HepG2 (cell line): ENCODE measurements at regions not wholly inside any gene's neighbourhood (a gene's known extent, or its start where the extent isn't known, plus 50 kb on each side); places are given as distances from the start of the nearest gene placed in this dataset.

Experiments
- ATAC-seq: fragments of 200-7000 bp; cut with Tn5 transposase; 3 replicates; pipeline ENCODE4 v1.9.1; 2020; ENCODE audit warnings: mild to moderate bottlenecking, moderate library complexity
- BruUV-seq: library from RNA; stranded (reverse); fragments of 400-500 nt; replicated peaks from 2 replicates; lab custom pipeline; 2021; lab: Mats Ljungman, UMichigan
- CTCF ChIA-PET: fragments of 300-600 bp; formaldehyde crosslinking; extraction: SDS; loops from one replicate; lab custom pipeline; 2021; ENCODE audit warnings: low total read pairs, inconsistent platforms, low intra/inter-chr PET ratio; lab: Yijun Ruan, JAX
- POLR2A ChIA-PET: fragments of 350-600 bp; sonication (Branson Sonifier 250); formaldehyde crosslinking; loops from one replicate; lab custom pipeline; 2020; ENCODE audit warnings: antibody characterized with exemption, inconsistent platforms; lab: Yijun Ruan, JAX
- DNase-seq: peaks from one replicate; pipeline ENCODE4 v3.0.0-alpha.2; 2015; ENCODE audit warnings: low spot score
- FAIRE-seq: peaks from 3 replicates; lab custom pipeline; 2011; peaks lifted over from hg19 to GRCh38; lab: Jason Lieb, UNC
- H2AFZ ChIP-seq: one replicate; pipeline ENCODE4 v1.6.1; 2011; ENCODE audit warnings: low read length, inconsistent platforms
- H3K27ac ChIP-seq: fragments of 300-600 bp; 3 replicates; pipeline ENCODE4 v1.8.0; 2011; ENCODE audit warnings: mixed run types, mild to moderate bottlenecking, mixed read lengths, low read length, inconsistent platforms; ENCODE audit not compliant: insufficient read depth; ENCODE audit errors: extremely low read length
- H3K27me3 ChIP-seq, 2 experiments: fragments of 200-600 bp in 1 of 2; 2 replicates in 1 of 2; 3 replicates in 1 of 2; pipeline versions ENCODE4 v1.6.0 to v1.8.0; 2011; ENCODE audit warnings: low read length in 2 of 2, mild to moderate bottlenecking in 2 of 2, moderate library complexity in 2 of 2, inconsistent platforms in 1 of 2; ENCODE audit not compliant: insufficient read depth in 2 of 2, control insufficient read depth in 1 of 2
- H3K36me3 ChIP-seq, 2 experiments: fragments of 200-600 bp in 1 of 2; replicated peaks in 1 of 2; 2 replicates in 1 of 2; 3 replicates in 1 of 2; pipeline versions ENCODE4 v1.5.1 to v1.8.0; 2011; ENCODE audit warnings: low read length in 2 of 2, inconsistent platforms in 1 of 2; ENCODE audit not compliant: insufficient read depth in 2 of 2, control insufficient read depth in 1 of 2
- H3K4me1 ChIP-seq: 2 replicates; pipeline ENCODE4 v1.5.1; 2012; ENCODE audit warnings: low read length, inconsistent platforms; ENCODE audit not compliant: insufficient read depth
- H3K4me2 ChIP-seq: 2 replicates; pipeline ENCODE4 v1.6.0; 2011; ENCODE audit warnings: low read depth, low read length, inconsistent platforms
- H3K4me3 ChIP-seq, 3 experiments: fragments of 200-600 bp in 1 of 3; sonication (generic), shearing (Covaris generic) in 1 of 3; replicated peaks in 1 of 3; 2 replicates each; pipeline ENCODE4 v1.5.1; 2011 to 2016; ENCODE audit warnings: low read length in 3 of 3, inconsistent platforms in 2 of 3, low read depth in 2 of 3, mild to moderate bottlenecking in 2 of 3, control low read depth in 1 of 3, mixed read lengths in 1 of 3; ENCODE audit not compliant: insufficient read depth in 1 of 3
- H3K79me2 ChIP-seq: one replicate; pipeline ENCODE4 v1.6.1; 2011; ENCODE audit warnings: low read length, inconsistent platforms; ENCODE audit not compliant: insufficient read depth
- H3K9ac ChIP-seq: 2 replicates; pipeline ENCODE4 v1.6.0; 2011; ENCODE audit warnings: mild to moderate bottlenecking, low read depth, low read length, inconsistent platforms; ENCODE audit not compliant: insufficient read depth
- H3K9me3 ChIP-seq: 2 replicates; pipeline ENCODE4 v1.5.1; 2012; ENCODE audit warnings: mild to moderate bottlenecking, low read length
- H4K20me1 ChIP-seq: 2 replicates; pipeline ENCODE4 v1.6.0; 2011; ENCODE audit warnings: inconsistent platforms, mild to moderate bottlenecking, low read length, moderate library complexity; ENCODE audit not compliant: insufficient read depth
- AHDC1 ChIP-seq: sonication (generic); formaldehyde crosslinking; IDR thresholded peaks from 2 replicates; pipeline ENCODE4 v1.5.1; 2020; ENCODE audit warnings: mild to moderate bottlenecking, missing genetic modification reagents, borderline replicate concordance
- CBX1 ChIP-seq: IDR thresholded peaks from one replicate; pipeline ENCODE4 v1.6.1; 2016; ENCODE audit warnings: antibody characterized with exemption, low read depth
- HOXA7 ChIP-seq: sonication (generic); formaldehyde crosslinking; IDR thresholded peaks from 2 replicates; pipeline ENCODE4 v1.8.1; 2022; ENCODE audit warnings: mild to moderate bottlenecking, missing genetic modification reagents, moderate library complexity
- IKZF4 ChIP-seq: sonication (generic); formaldehyde crosslinking; IDR thresholded peaks from 2 replicates; pipeline ENCODE4 v1.5.1; 2020; ENCODE audit warnings: borderline replicate concordance, mild to moderate bottlenecking, low read depth, missing genetic modification reagents; ENCODE audit errors: not compliant biosample characterization
- IRF1 ChIP-seq: sonication (generic); formaldehyde crosslinking; IDR thresholded peaks from 2 replicates; pipeline ENCODE4 v1.4.0; 2020; ENCODE audit warnings: low read depth, mild to moderate bottlenecking, missing genetic modification reagents
- KDM6A ChIP-seq: IDR thresholded peaks from 2 replicates; pipeline ENCODE4 v1.6.1; 2016; ENCODE audit warnings: low read depth
- LBX2 ChIP-seq: sonication (generic); formaldehyde crosslinking; IDR thresholded peaks from 2 replicates; pipeline ENCODE4 v1.5.0; 2020; ENCODE audit warnings: missing genetic modification reagents, mild to moderate bottlenecking, borderline replicate concordance
- MAFG ChIP-seq: sonication (generic); formaldehyde crosslinking; IDR thresholded peaks from 2 replicates; pipeline ENCODE4 v1.5.1; 2020; ENCODE audit warnings: mild to moderate bottlenecking, missing genetic modification reagents
- NFATC3 ChIP-seq: sonication (generic); formaldehyde crosslinking; IDR thresholded peaks from 2 replicates; pipeline ENCODE4 v1.5.1; 2020; ENCODE audit warnings: mild to moderate bottlenecking, missing genetic modification reagents
- NFE2L1 ChIP-seq: sonication (generic); formaldehyde crosslinking; IDR thresholded peaks from 2 replicates; pipeline ENCODE4 v1.4.0; 2020; ENCODE audit warnings: missing genetic modification reagents, mild to moderate bottlenecking, borderline replicate concordance
- TEAD3 ChIP-seq: optimal IDR thresholded peaks from 2 replicates; pipeline ENCODE3; 2016; ENCODE audit warnings: borderline replicate concordance
- YY1 ChIP-seq: IDR thresholded peaks from 2 replicates; pipeline ENCODE4 v1.6.1; 2011; ENCODE audit warnings: low read length, low read depth, moderate library complexity, mild to moderate bottlenecking; ENCODE audit not compliant: insufficient read depth, insufficient replicate concordance
- ZC3H4 ChIP-seq: sonication (generic); formaldehyde crosslinking; IDR thresholded peaks from 2 replicates; pipeline ENCODE4 v1.4.0; 2020; ENCODE audit warnings: missing genetic modification reagents, borderline replicate concordance
- ZNF292 ChIP-seq: sonication (generic); formaldehyde crosslinking; IDR thresholded peaks from 2 replicates; pipeline ENCODE4 v1.8.1; 2022; ENCODE audit warnings: mild to moderate bottlenecking, low read depth, missing genetic modification reagents, borderline replicate concordance
- ZNF484 ChIP-seq: sonication (generic); formaldehyde crosslinking; IDR thresholded peaks from 2 replicates; pipeline ENCODE4 v1.5.1; 2020; ENCODE audit warnings: mild to moderate bottlenecking, low read depth, missing genetic modification reagents, borderline replicate concordance
- ZNF550 ChIP-seq: sonication (generic); formaldehyde crosslinking; IDR thresholded peaks from 2 replicates; pipeline ENCODE4 v1.4.0; 2020; ENCODE audit warnings: mild to moderate bottlenecking, missing genetic modification reagents, borderline replicate concordance
- ZNF557 ChIP-seq: sonication (generic); formaldehyde crosslinking; IDR thresholded peaks from 2 replicates; pipeline ENCODE4 v1.4.0; 2020; ENCODE audit warnings: missing genetic modification reagents
- ZNF598 ChIP-seq: sonication (generic); formaldehyde crosslinking; IDR thresholded peaks from 2 replicates; pipeline ENCODE4 v1.5.1; 2020; ENCODE audit warnings: mild to moderate bottlenecking, missing genetic modification reagents, borderline replicate concordance
- ZNF790 ChIP-seq: sonication (generic); formaldehyde crosslinking; IDR thresholded peaks from 2 replicates; pipeline ENCODE4 v1.8.0; 2022; ENCODE audit warnings: missing genetic modification reagents, mild to moderate bottlenecking, borderline replicate concordance
- ZSCAN9 ChIP-seq: IDR thresholded peaks from 2 replicates; pipeline ENCODE4 v1.6.1; 2016; ENCODE audit warnings: borderline replicate concordance
- WGBS: methylation state at CpG from one replicate; pipeline ENCODE4 v1.1.6; 2017; ENCODE audit warnings: low lambda C conversion rate; 5-methylcytosine and 5-hydroxymethylcytosine counted together
- in situ Hi-C: cut with HindIII; loops from 2 replicates; pipeline ENCODE4 v1.10.0; 2017; ENCODE audit warnings: low pct_unique_long_range_greater_than_20kb; ENCODE audit not compliant: extremely low pct_ligation_motif_present
- intact Hi-C: fragments of 100-400 bp; cut with micrococcal nuclease; formaldehyde crosslinking; loops from one replicate; pipeline ENCODE4 v1.10.0; 2022; ENCODE audit not compliant: unreplicated experiment

GRCh38 chr11:90732486-90732885 lies 509.6 kb upstream of the CHORDC1 start:
- no peak overlapping the region for H3K4me3 ChIP-seq
- DNase-seq (no peak), ATAC-seq (no peak), FAIRE-seq (no peak)
- H3K4me2 ChIP-seq: no peak overlapping the region
- H3K9me3 ChIP-seq: peaks cover 34% of the 10 kb centered on the region
- H3K9ac ChIP-seq: no peak overlapping the region
- ChIA-PET POLR2A (no interaction called here), CTCF (no interaction called here)
- H4K20me1 ChIP-seq: no peaks in the 10 kb centered on the region
- H3K4me1 ChIP-seq: peaks cover 4% of the 10 kb centered on the region
- no peaks in the 10 kb centered on the region for H3K79me2 ChIP-seq
- TF ChIP-seq ZC3H4 (CRISPR knock-in tag) (no peak), ZNF557 (CRISPR knock-in tag) (no peak), TEAD3 (no peak), HOXA7 (no peak), IRF1 (no peak), NFATC3 (no peak), ZNF598 (CRISPR knock-in tag) (no peak), KDM6A (CRISPR knock-in tag) (no peak), ZNF790 (no peak), LBX2 (no peak), ZSCAN9 (no peak), AHDC1 (CRISPR knock-in tag) (no peak), NFE2L1 (no peak), ZNF484 (no peak), YY1 (no peak), ZNF550 (CRISPR knock-in tag) (no peak), IKZF4 (CRISPR knock-in tag) (no peak), CBX1 (no peak), ZNF292 (CRISPR knock-in tag) (no peak), MAFG (CRISPR knock-in tag) (no peak)
- BruUV-seq: no TSS peak
- H3K36me3 ChIP-seq: no peaks in the 10 kb centered on the region
- WGBS: 32% methylated on average over 2 of the region's 2 CpGs
- in situ Hi-C loops (no loop called here), intact Hi-C loops (no loop called here)
- H3K27ac ChIP-seq: no peak overlapping the region
- no peaks in the 10 kb centered on the region for H3K27me3 ChIP-seq
- H2AFZ ChIP-seq: no peak overlapping the region
